SU-DHL-6 (cell line): ENCODE measurements at regions not wholly inside any gene's neighbourhood (a gene's known extent, or its start where the extent isn't known, plus 50 kb on each side); places are given as distances from the start of the nearest gene placed in this dataset.

Experiments
- EZH2phosphoT487 ChIP-seq: fragments of 200-600 bp; sonication (generic), shearing (Covaris generic); conservative IDR thresholded peaks from 2 replicates; pipeline ENCODE4 v1.6.1; 2018; ENCODE audit warnings: mild to moderate bottlenecking, antibody characterized with exemption, low read length, moderate library complexity, mixed read lengths
- TF ChIP-seq, protein P1 (sequence below): fragments of 200-600 bp; sonication (generic); IDR thresholded peaks from one replicate; pipeline ENCODE4 v1.5.1; 2017; ENCODE audit warnings: antibody characterized with exemption, mild to moderate bottlenecking, low read length, moderate library complexity; ENCODE audit not compliant: insufficient read depth, poor library complexity, severe bottlenecking

- TF ChIP-seq, protein P1, sequence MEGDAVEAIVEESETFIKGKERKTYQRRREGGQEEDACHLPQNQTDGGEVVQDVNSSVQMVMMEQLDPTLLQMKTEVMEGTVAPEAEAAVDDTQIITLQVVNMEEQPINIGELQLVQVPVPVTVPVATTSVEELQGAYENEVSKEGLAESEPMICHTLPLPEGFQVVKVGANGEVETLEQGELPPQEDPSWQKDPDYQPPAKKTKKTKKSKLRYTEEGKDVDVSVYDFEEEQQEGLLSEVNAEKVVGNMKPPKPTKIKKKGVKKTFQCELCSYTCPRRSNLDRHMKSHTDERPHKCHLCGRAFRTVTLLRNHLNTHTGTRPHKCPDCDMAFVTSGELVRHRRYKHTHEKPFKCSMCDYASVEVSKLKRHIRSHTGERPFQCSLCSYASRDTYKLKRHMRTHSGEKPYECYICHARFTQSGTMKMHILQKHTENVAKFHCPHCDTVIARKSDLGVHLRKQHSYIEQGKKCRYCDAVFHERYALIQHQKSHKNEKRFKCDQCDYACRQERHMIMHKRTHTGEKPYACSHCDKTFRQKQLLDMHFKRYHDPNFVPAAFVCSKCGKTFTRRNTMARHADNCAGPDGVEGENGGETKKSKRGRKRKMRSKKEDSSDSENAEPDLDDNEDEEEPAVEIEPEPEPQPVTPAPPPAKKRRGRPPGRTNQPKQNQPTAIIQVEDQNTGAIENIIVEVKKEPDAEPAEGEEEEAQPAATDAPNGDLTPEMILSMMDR = no peak
- TF ChIP-seq EZH2phosphoT487 = no peak
Measured at GRCh38 chr10:3476186-3476585, 303.6 kb upstream of the PITRM1 start.
